Activated CD4-positive, CD25-positive, alpha-beta regulatory T cell treated with anti-CD3 and anti-CD28 coated beads, Interleukin-2, amount 50 U/mL, for 24 hours (primary cell): ENCODE measurements at regions not wholly inside any gene's neighbourhood (a gene's known extent, or its start where the extent isn't known, plus 50 kb on each side); places are given as distances from the start of the nearest gene placed in this dataset.

ENCODE experiments used
- ATAC-seq, 2 donors: fragments of 150-1000 bp; cut with Tn5 transposase; one replicate each; pipeline ENCODE4 v1.10.0; 2021; ENCODE audit warnings: mild to moderate bottlenecking in 1 of 2, moderate library complexity in 1 of 2

- ATAC-seq = no peak
These were observed 138.3 kb downstream of the FOXD2 start for GRCh38 chr1:47575855-47576757.

DNA sequence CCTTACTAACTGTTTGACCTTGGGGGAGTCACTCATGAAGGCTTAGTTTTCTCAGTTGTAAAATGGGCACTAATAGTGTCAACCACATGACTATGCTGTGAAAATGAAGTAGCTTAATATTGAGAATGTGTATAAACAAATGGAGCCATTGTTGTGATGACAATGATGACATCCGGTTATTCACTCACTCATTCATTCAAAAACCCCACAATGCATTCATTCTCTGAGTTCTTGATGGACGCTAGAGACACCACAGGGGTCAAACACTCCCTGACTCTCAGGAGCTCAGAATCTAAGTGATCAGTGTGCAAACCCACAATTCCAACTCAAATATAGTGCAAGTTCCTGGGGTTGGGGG, 138.9 kb downstream of the FOXD2 start:
- no peak for ATAC-seq

- ATAC-seq = no peak
These were observed 139.6 kb downstream of the FOXD2 start for GRCh38 chr1:47577303-47578025.

DNA sequence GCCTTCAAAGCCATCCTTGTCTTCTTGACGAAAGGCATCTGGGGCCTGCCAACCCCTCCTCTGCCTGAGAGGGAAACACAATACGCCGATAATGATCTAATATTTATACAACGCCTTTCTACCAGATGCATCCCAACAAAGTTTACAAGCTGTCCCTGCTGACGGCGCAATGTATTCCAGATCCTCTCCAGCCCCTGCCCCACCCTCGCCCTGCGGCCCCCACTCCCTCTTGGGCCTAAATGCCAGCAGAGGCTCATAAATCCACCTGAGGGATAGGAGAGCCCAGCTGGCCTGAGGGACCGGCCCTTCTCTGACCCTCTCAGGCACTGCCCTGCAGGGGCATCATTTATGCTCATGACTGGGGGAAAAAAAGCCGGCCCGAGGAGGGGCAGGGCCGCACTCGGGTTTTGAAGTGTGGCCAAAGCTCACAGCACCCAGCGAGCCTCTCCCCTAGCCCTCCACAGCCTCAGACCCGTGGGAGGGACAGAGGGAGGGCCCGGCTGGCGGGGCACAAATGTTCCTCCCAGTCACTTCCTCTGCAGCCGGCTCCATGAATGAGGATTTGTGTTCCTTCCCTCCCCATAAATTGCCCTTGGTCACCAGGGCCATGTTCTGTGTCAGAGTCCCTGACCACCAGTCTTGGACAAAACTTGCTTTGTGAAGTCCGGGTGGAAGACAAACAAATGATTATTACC, 140.3 kb downstream of the FOXD2 start:
- no peak for ATAC-seq

DNA sequence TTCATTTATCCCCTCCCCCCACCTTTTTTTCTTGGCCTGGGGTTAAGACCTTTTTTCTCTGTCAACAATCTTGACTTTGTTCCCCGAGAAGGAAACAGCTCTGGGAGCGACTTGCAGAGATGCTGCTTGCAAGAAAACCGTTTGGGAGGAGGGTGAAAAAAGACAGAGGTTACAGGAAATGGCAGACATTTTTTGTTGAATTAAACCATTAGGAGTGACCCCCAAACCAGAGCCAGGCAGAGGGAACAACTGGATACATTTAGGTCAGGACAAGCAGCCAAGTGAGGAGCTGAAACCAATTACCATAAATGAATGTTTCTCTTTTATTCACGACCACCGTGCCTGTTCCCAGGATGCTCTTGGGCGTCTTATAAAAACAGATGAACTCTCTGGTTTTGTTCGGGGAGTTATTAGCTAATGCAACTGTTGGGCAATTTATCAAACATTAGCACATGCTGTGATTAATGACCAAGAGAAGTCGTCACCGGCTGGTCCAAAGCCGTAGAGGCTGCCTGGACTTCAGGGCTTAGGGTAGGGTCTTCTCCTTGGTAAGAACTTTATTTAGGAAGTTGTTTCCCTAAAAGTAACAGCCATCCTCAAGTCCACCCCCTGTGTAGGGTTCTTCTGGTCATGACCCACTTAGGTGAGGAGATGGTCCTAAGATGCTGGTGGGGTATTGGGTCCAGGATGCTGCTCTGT, 141.0 kb downstream of the FOXD2 start:
- ATAC-seq = no peak

DNA sequence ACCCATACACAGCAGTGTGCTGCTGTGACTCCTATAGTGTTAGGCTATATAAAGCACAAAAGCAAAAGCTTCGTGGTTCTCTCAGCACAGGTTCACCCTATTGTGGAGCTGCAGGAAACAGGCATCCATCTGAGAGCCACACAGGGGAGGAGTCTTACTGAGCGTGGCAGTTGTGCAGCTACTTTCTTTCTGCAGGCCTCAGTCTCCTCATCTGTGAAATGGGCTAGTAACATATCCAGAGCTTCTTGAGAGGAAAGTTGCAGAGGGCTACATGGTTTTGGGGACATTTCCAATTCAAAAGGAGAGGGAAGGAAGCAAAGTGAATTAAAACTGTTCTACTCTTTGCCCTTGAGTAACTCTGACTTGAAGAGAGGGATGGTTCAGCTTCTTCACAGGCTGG, 142.0 kb downstream of the FOXD2 start:
- ATAC-seq = no peak

- no peak for ATAC-seq
These were observed 142.7 kb downstream of the FOXD2 start for GRCh38 chr1:47580451-47580995.

GRCh38 chr1:47582891-47583608, 145.2 kb downstream of the FOXD2 start:
- no peak for ATAC-seq

DNA sequence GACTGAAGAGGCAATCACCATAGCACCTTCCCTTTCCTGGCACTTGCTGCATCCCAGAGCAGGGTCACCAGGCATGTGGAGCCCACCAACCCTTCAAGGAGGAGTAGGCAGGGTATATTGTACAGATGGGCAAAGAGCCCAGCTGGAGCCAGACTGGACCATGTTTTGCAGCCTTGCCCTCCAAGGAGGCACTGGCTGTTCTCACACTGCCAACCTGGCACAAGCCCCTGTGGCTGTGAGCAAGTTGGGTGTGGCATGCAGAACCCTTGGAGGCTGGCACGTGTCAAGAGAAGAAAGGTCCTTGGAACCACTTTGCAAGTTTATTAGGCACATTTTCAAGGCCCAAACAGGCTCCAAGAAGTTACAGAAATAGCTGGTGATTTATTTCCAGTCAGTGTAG, 146.4 kb downstream of the FOXD2 start:
- no peak for ATAC-seq

GRCh38 chr1:47585141-47585902, 147.5 kb downstream of the FOXD2 start:
- ATAC-seq = no peak

DNA sequence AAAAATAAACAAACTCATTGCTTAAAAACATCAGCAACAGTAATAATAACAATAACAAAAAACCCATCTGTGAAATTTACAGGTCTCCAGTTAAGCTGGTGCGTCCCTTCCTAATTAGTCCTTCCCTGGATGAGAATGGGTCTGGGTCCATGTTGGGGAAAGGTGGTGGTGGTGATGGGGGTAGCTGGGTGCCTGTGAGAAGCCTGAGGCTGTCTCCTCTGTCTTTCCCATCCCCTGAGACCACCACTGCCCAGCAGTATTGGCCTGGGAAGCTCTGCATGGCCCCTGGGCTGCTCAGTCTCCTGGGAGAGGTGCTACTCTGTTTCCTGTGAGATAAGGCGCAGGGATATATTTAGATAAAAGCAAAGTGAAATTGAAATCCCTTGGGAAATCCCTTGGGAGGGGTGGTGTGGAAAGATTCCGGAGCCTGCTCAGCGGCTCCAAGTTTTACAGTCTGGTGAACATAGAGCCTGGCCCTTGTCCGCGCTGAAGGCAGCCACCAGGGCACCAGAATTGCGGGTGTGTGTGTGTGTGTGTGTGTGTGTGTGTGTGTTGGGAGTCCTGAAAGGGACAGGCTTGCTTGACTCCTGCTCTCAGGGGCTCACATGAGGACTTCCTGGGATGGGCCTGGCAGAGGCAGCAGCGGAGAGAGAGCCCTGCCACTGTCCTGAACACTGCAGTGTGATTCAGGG, 150.2 kb downstream of the FOXD2 start:
- no peak for ATAC-seq

- ATAC-seq = no peak
These were observed 152.8 kb downstream of the FOXD2 start for GRCh38 chr1:47590523-47591225.

- ATAC-seq = no peak
These were observed 154.0 kb downstream of the FOXD2 start for GRCh38 chr1:47591801-47592200.

DNA sequence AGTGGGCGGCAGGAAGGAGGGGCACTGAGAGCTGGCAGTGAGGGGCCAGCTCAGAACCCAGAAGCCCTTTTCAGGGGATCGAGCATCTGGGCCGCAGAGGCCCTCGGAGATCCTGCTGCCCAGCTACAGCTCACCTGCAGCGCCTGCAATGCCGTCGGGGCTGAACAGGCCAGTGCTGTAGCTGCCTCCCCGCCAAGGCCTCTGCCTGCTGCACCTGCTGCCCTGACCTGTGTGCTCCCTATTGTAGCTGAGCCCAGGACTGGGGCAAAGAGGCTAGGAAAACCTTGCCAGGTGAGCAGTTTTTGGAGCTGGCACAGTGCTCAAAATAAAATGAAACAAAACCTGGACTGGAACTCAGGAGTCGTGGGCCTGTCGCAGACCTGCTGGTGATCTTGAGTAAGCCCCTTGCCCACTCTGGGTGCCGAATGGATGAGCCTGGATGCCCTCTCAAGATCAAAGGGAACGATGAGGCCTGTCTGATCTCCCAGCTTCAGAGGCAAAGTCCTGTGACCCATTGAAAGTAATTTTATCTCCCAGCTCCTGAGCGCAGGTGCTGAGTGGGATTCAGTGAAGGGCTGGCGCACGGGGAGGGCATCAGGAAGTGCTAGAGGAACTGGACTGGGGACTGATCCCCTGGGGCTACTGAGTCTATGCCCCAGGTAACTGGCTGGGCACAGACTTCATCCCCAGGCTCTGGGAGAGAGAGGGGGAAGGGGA, 154.6 kb downstream of the FOXD2 start:
- ATAC-seq = no peak

GRCh38 chr1:47593013-47593568, 155.2 kb downstream of the FOXD2 start:
- no peak for ATAC-seq

- ATAC-seq = no peak
These were observed 155.9 kb downstream of the FOXD2 start for GRCh38 chr1:47593598-47594285.

DNA sequence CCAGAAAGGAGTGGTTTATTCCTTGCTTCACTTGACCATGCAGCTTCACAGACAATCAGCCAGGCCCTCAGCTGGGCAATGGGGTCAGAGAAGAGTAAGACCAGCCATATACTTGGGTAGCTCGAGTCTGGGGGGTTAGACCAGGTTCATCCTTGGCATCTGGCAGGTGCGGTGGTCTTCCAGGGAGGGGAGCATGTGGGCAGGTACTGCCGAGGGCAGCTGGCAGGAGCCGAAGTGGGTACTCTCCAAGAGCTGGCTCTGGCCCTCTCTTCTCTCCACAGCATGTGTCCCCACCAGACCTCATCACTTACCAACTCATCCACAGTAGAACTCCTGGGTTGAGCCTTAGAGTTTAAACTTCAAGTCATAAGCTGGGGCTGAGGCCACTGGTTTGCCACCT, 156.8 kb downstream of the FOXD2 start:
- ATAC-seq = no peak

DNA sequence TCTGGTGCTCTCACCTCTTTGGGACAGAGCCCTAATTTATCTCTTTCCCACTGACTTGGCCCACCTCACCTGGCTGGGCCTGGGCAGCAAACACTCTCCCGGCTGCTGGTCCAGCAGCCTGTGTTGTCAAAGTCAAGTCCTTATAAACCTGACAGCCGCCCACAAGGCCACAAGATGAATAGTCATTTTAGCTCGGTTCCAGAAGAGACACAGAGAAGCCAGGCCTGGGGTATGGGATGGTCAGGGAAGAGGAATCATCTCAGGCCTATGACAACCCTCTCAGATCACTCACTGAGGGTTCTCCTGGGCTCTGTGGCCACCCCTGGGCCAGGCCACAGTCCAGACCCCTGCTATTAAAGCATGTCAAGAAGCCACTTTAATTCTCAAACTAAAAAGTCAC, 158.5 kb downstream of the FOXD2 start:
- ATAC-seq = no peak
